ENCODE measurements at regions not wholly inside any gene's neighbourhood (a gene's known extent, or its start where the extent isn't known, plus 50 kb on each side); places are given as distances from the start of the nearest gene placed in this dataset.

GRCh38 chr5:152956943-152957613 lies 533.4 kb upstream of the GRIA1 start (continued):
- TF ChIP-seq CREB1 (IDR thresholded peaks at IDR 0.05) (no peak), KDM4A (IDR thresholded peaks at IDR 0.05; ENCODE audit: low read depth, low read length, severe bottlenecking) (no peak), CTBP2 (IDR thresholded peaks at IDR 0.05; ENCODE audit: borderline replicate concordance, insufficient read depth, insufficient read length, low read length) (no peak), CBX5 (IDR thresholded peaks at IDR 0.05; ENCODE audit: low read depth, low read length) (no peak)
